GM12878 (cell line): ENCODE measurements at regions not wholly inside any gene's neighbourhood (a gene's known extent, or its start where the extent isn't known, plus 50 kb on each side); places are given as distances from the start of the nearest gene placed in this dataset.

Source experiments
- CTCF ChIP-seq, 3 experiments: IDR thresholded peaks in 2 of 3; conservative IDR thresholded peaks in 1 of 3; 2 replicates each; pipeline ENCODE4 v1.5.1; 2011; ENCODE audit warnings: low read depth in 3 of 3, low read length in 3 of 3, mild to moderate bottlenecking in 3 of 3, control low read depth in 2 of 3, moderate library complexity in 2 of 3, inconsistent platforms in 1 of 3, mixed read lengths in 1 of 3; ENCODE audit not compliant: control insufficient read depth in 2 of 3, insufficient read depth in 1 of 3; ENCODE audit errors: extremely low read depth in 1 of 3
- EGR1 ChIP-seq, 2 experiments: IDR thresholded peaks; 1 replicate in 1 of 2; 2 replicates in 1 of 2; pipeline ENCODE4 v1.6.1; 2011 to 2012; ENCODE audit warnings: low read depth in 2 of 2, low read length in 2 of 2, borderline replicate concordance in 1 of 2, mild to moderate bottlenecking in 1 of 2, moderate library complexity in 1 of 2
- JUNB ChIP-seq: IDR thresholded peaks from 2 replicates; pipeline ENCODE4 v1.6.1; 2016; ENCODE audit warnings: antibody characterized with exemption, mild to moderate bottlenecking
- POLR2A ChIP-seq: IDR thresholded peaks from 2 replicates; pipeline ENCODE4 v1.6.1; 2011; ENCODE audit warnings: low read depth, mild to moderate bottlenecking, low read length
- RAD51 ChIP-seq: fragments of 450-650 bp; IDR thresholded peaks from 2 replicates; pipeline ENCODE4 v1.6.1; 2016; ENCODE audit warnings: moderate library complexity, mild to moderate bottlenecking, inconsistent platforms
- SREBF1 ChIP-seq: IDR thresholded peaks from 2 replicates; pipeline ENCODE4 v1.6.1; 2012; ENCODE audit warnings: mild to moderate bottlenecking, low read length
- SUZ12 ChIP-seq: fragments of 200-600 bp; sonication (generic); IDR thresholded peaks from one replicate; pipeline ENCODE4 v1.6.1; 2018; ENCODE audit warnings: antibody characterized with exemption, mild to moderate bottlenecking; ENCODE audit not compliant: unreplicated experiment
- TCF7 ChIP-seq: IDR thresholded peaks from 2 replicates; pipeline ENCODE4 v1.6.1; 2014; ENCODE audit warnings: antibody characterized with exemption, borderline replicate concordance
- ZNF592 ChIP-seq: fragments of 450-650 bp; IDR thresholded peaks from 2 replicates; pipeline ENCODE4 v1.6.1; 2017; ENCODE audit warnings: mild to moderate bottlenecking, moderate library complexity

GRCh38 chr14:79997509-79998208 lies 213.6 kb downstream of the DIO2 start:
- TF ChIP-seq SREBF1 (no peak), CTCF (IDR thresholded peaks at IDR 0.05 in 2 of 3, conservative IDR thresholded peaks at IDR 0.05 in 1 of 3; ENCODE audit: control insufficient read depth in 2 of 3, extremely low read depth in 1 of 3, insufficient read depth in 1 of 3, low read depth in 3 of 3, low read length in 3 of 3) (no peak), JUNB (no peak), ZNF592 (no peak), SUZ12 (no peak), TCF7 (no peak), EGR1 (IDR thresholded peaks at IDR 0.05; ENCODE audit: borderline replicate concordance in 1 of 2, low read depth in 2 of 2, low read length in 2 of 2) (no peak), RAD51 (no peak), POLR2A (no peak)
